Esophagus muscularis mucosa (tissue), 4 donors: ENCODE measurements at regions not wholly inside any gene's neighbourhood (a gene's known extent, or its start where the extent isn't known, plus 50 kb on each side); places are given as distances from the start of the nearest gene placed in this dataset.

Experiments used
- DNase-seq: peaks from one replicate; pipeline ENCODE4 v3.0.0-alpha.2; 2017; ENCODE audit errors: extremely low spot score
- H3K27ac ChIP-seq, 4 donors: fragments of 200-600 bp; sonication (generic); replicated peaks in 1 of 4; 1 replicate in 3 of 4; 2 replicates in 1 of 4; pipeline ENCODE4 v1.5.1; 2016 to 2019; ENCODE audit warnings: mild to moderate bottlenecking in 1 of 4
- H3K27me3 ChIP-seq, 4 donors: fragments of 200-600 bp; sonication (generic); one replicate each; pipeline versions ENCODE4 v1.5.1 to v1.6.0; 2016 to 2019
- H3K36me3 ChIP-seq, 4 donors: fragments of 200-600 bp; sonication (generic); one replicate each; pipeline ENCODE4 v1.5.1; 2016 to 2019
- H3K4me1 ChIP-seq, 4 donors: fragments of 200-600 bp; sonication (generic); one replicate each; pipeline ENCODE4 v1.5.1; 2016 to 2019
- H3K4me3 ChIP-seq, 4 donors: fragments of 200-600 bp; sonication (generic); 1 replicate in 2 of 4; 2 replicates in 2 of 4; pipeline ENCODE4 v1.5.1; 2016 to 2019; ENCODE audit warnings: mild to moderate bottlenecking in 4 of 4, moderate library complexity in 1 of 4
- H3K9me3 ChIP-seq, 4 donors: fragments of 200-600 bp; sonication (generic); 1 replicate in 3 of 4; 2 replicates in 1 of 4; pipeline ENCODE4 v1.5.1; 2016 to 2019
- EP300 ChIP-seq: sonication (generic); formaldehyde crosslinking; IDR thresholded peaks from one replicate; pipeline ENCODE4 v1.6.1; 2017; ENCODE audit warnings: antibody characterized with exemption
- POLR2A ChIP-seq: fragments of 450-650 bp; IDR thresholded peaks from one replicate; pipeline ENCODE4 v1.6.1; 2017; ENCODE audit warnings: antibody characterized with exemption, moderate library complexity, mild to moderate bottlenecking, low read depth
- POLR2AphosphoS5 ChIP-seq, 2 donors: sonication (generic); formaldehyde crosslinking; IDR thresholded peaks; one replicate each; pipeline ENCODE4 v1.6.1; 2017; ENCODE audit warnings: antibody characterized with exemption in 2 of 2
- whole genome bisulfite sequencing: methylation state at CpG from one replicate; pipeline ENCODE4 v1.1.5; 2018; 5-methylcytosine and 5-hydroxymethylcytosine counted together
- intact Hi-C: fragments of 100-400 bp; cut with DNase I; formaldehyde crosslinking; loops from one replicate; pipeline ENCODE4 v1.15.1; 2023
- TF ChIP-seq, protein P1 (sequence below), 3 experiments: fragments of 200-600 bp in 2 of 3; fragments of 450-650 bp in 1 of 3; sonication (generic) in 2 of 3; IDR thresholded peaks; one replicate each; pipeline ENCODE4 v1.5.1; 2017 to 2019; ENCODE audit warnings: antibody characterized with exemption in 3 of 3, mild to moderate bottlenecking in 2 of 3, moderate library complexity in 1 of 3

DNA sequence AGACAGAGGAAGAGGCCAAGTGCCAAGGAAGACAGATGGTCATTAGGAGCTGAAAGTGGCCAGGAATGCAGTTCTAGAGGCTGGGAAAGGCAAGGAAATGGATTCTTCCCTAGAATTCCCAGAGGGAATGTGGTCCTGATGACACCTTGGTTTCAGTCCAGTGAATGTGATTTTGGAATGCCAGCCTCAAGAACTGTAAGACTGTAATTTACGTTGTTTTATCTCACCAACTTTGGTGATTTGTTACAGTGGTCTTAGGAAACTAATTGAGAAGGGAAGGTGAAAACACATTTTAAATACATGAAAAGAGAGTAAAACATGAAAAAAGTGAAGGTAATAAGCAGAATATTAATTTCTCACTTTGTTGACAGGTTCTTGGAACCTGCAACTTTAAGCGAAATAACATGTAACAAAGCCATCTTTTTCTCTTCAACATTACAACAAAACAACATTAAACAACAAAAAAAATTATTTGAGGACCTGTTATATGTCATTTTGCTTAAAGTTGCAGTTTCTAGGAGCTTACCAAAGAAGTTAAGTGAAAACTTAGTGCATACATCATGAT lies 370.2 kb downstream of the METTL4 start:
- TF ChIP-seq POLR2AphosphoS5 (IDR thresholded peaks at IDR 0.05) (no peak), POLR2A (no peak), EP300 (no peak)
- TF ChIP-seq, protein P1, sequence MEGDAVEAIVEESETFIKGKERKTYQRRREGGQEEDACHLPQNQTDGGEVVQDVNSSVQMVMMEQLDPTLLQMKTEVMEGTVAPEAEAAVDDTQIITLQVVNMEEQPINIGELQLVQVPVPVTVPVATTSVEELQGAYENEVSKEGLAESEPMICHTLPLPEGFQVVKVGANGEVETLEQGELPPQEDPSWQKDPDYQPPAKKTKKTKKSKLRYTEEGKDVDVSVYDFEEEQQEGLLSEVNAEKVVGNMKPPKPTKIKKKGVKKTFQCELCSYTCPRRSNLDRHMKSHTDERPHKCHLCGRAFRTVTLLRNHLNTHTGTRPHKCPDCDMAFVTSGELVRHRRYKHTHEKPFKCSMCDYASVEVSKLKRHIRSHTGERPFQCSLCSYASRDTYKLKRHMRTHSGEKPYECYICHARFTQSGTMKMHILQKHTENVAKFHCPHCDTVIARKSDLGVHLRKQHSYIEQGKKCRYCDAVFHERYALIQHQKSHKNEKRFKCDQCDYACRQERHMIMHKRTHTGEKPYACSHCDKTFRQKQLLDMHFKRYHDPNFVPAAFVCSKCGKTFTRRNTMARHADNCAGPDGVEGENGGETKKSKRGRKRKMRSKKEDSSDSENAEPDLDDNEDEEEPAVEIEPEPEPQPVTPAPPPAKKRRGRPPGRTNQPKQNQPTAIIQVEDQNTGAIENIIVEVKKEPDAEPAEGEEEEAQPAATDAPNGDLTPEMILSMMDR (IDR thresholded peaks at IDR 0.05): no peak
- no peaks in the 10 kb centered on the region for H3K36me3 ChIP-seq
- H3K27ac ChIP-seq: no peak overlapping the region
- intact Hi-C loops: no loop called here
- 75% methylated on average over 2 of the region's 2 CpGs for WGBS
- no peaks in the 10 kb centered on the region for H3K4me1 ChIP-seq
- no peaks in the 10 kb centered on the region for H3K27me3 ChIP-seq
- no peak overlapping the region for H3K4me3 ChIP-seq
- no peak for DNase-seq
- H3K9me3 ChIP-seq: no peaks in the 10 kb centered on the region

GRCh38 chr18:2204736-2205135 lies 366.6 kb downstream of the METTL4 start:
- H3K27ac ChIP-seq: no peak overlapping the region
- DNase-seq: no peak
- intact Hi-C loops: no loop called here
- no peak overlapping the region for H3K4me3 ChIP-seq
- H3K9me3 ChIP-seq: no peaks in the 10 kb centered on the region
- TF ChIP-seq, protein P1 (IDR thresholded peaks at IDR 0.05): no peak
- TF ChIP-seq EP300 (no peak), POLR2A (no peak), POLR2AphosphoS5 (IDR thresholded peaks at IDR 0.05) (no peak)
- H3K36me3 ChIP-seq: no peaks in the 10 kb centered on the region
- WGBS: 69% methylated on average over 2 of the region's 2 CpGs
- no peaks in the 10 kb centered on the region for H3K4me1 ChIP-seq
- no peaks in the 10 kb centered on the region for H3K27me3 ChIP-seq

DNA sequence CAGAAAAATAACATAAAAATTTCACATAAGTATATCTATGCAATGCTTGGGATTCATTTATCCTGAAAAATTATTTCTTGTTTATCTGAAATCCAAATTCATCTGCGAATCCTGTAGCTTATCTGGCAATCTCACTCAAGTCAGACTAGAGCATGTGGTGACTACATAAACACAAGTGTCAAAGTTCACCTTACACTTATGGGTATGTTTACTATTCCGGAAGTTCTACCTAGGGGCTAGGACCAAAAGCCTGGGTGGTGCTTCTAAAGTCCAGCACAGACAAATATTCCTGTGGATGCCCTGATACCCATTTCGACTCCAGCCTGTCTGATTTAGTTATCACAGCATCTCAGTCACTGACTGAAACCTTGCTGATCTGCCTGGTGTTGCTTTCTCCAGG lies 364.0 kb downstream of the METTL4 start:
- TF ChIP-seq, protein P1 (IDR thresholded peaks at IDR 0.05): no peak
- TF ChIP-seq EP300 (no peak), POLR2A (no peak), POLR2AphosphoS5 (IDR thresholded peaks at IDR 0.05) (no peak)
- DNase-seq: no peak
- Histone ChIP-seq H3K9me3 (no peaks in the 10 kb centered on the region), H3K4me3 (no peak overlapping the region), H3K4me1 (no peaks in the 10 kb centered on the region), H3K36me3 (no peaks in the 10 kb centered on the region), H3K27ac (no peak overlapping the region), H3K27me3 (no peaks in the 10 kb centered on the region)
- 52% methylated on average over 3 of the region's 3 CpGs for WGBS
- intact Hi-C loops: no loop called here

DNA sequence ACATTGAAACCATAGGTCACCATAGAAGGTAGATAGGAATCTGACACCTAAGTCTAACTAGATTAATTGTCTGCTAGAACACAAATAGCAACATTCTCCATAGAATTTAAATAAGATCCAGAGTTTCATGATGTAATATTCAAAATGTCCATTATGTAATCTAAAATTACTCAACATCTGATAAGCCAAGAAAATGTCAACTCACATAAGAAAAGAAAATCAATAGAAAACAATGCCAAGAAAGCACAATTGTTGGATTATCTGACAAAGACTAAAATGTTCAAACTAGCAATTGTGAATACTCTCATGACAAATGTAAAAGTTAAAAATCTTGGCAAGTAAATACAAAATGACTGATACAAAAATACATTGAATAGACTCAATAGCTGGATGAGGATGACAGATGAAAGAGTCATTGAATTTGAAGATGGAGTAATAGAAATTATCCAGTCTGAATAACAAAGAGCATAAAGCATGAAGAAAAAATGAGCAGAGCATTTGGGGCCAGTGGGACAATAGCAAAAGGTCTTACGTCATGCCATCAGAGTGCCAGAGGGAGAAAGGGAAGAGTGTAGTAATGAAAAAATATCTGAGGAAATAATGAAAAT lies 358.6 kb downstream of the METTL4 start:
- H3K27ac ChIP-seq: no peak overlapping the region
- H3K36me3 ChIP-seq: no peaks in the 10 kb centered on the region
- no peak overlapping the region for H3K4me3 ChIP-seq
- no peaks in the 10 kb centered on the region for H3K4me1 ChIP-seq
- peaks cover 0 to 8% (median 3%) of the 10 kb centered on the region in 4 donors for H3K9me3 ChIP-seq
- TF ChIP-seq, protein P1 (IDR thresholded peaks at IDR 0.05): no peak
- TF ChIP-seq EP300 (no peak), POLR2A (no peak), POLR2AphosphoS5 (IDR thresholded peaks at IDR 0.05) (no peak)
- intact Hi-C loops: no loop called here
- H3K27me3 ChIP-seq: no peaks in the 10 kb centered on the region
- 81% methylated on average over 1 of the region's 1 CpG for WGBS
- DNase-seq: no peak

- H3K4me3 ChIP-seq: no peak overlapping the region
- intact Hi-C loops: no loop called here
- no peaks in the 10 kb centered on the region for H3K27me3 ChIP-seq
- no peak for DNase-seq
- no peak overlapping the region for H3K27ac ChIP-seq
- TF ChIP-seq, protein P1 (IDR thresholded peaks at IDR 0.05): no peak
- TF ChIP-seq EP300: no peak
- TF ChIP-seq POLR2AphosphoS5 (IDR thresholded peaks at IDR 0.05): no peak
- no peak for TF ChIP-seq POLR2A
- H3K9me3 ChIP-seq: peaks cover 0 to 8% (median 3%) of the 10 kb centered on the region in 4 donors
- WGBS: 85% methylated on average over 2 of the region's 2 CpGs
- no peaks in the 10 kb centered on the region for H3K4me1 ChIP-seq
- H3K36me3 ChIP-seq: no peaks in the 10 kb centered on the region
These were observed 357.4 kb downstream of the METTL4 start for GRCh38 chr18:2213905-2214304.
